Endothelial cell of umbilical vein (primary cell): ENCODE measurements at regions not wholly inside any gene's neighbourhood (a gene's known extent, or its start where the extent isn't known, plus 50 kb on each side); places are given as distances from the start of the nearest gene placed in this dataset.

Source experiments
- BruUV-seq: library from RNA; stranded (reverse); fragments of 400-500 nt; replicated peaks from 2 replicates; lab custom pipeline; 2021; lab: Mats Ljungman, UMichigan
- CTCF ChIA-PET: fragments of 300-600, 350-600 bp; sonication (Branson Sonifier 250); formaldehyde crosslinking; loops from one replicate; lab custom pipeline; 2021; ENCODE audit warnings: antibody characterized with exemption, inconsistent platforms; lab: Charles Lee
- POLR2A ChIA-PET: fragments of 300-600, 350-600 bp; sonication (Branson Sonifier 250); formaldehyde crosslinking; loops from one replicate; lab custom pipeline; 2021; ENCODE audit warnings: antibody characterized with exemption, inconsistent platforms; lab: Charles Lee
- DNase-seq: peaks from one replicate; pipeline ENCODE4 v3.0.0-alpha.2; 2011; ENCODE audit warnings: low read depth, low spot score
- FAIRE-seq: peaks from 2 replicates; lab custom pipeline; 2011; peaks lifted over from hg19 to GRCh38; lab: Jason Lieb, UNC
- H2AFZ ChIP-seq: 2 replicates; pipeline ENCODE4 v1.6.0; 2012; ENCODE audit warnings: low read depth, low read length, control low read depth, inconsistent platforms
- H3K27ac ChIP-seq: 2 replicates; pipeline ENCODE4 v1.5.1; 2011; ENCODE audit warnings: low read depth, mild to moderate bottlenecking, control low read depth, low read length, moderate library complexity; ENCODE audit not compliant: insufficient read depth
- H3K27me3 ChIP-seq, 2 experiments: 2 replicates each; pipeline versions ENCODE4 v1.6.0 to v1.6.1; 2011; ENCODE audit warnings: low read length in 2 of 2, mixed read lengths in 1 of 2; ENCODE audit not compliant: control insufficient read depth in 2 of 2, insufficient read depth in 2 of 2
- H3K36me3 ChIP-seq, 2 experiments: 2 replicates in 1 of 2; 3 replicates in 1 of 2; pipeline ENCODE4 v1.5.1; 2011; ENCODE audit warnings: low read length in 2 of 2, mild to moderate bottlenecking in 1 of 2, moderate library complexity in 1 of 2; ENCODE audit not compliant: control insufficient read depth in 2 of 2, insufficient read depth in 2 of 2; ENCODE audit errors: extremely low read depth in 1 of 2
- H3K4me1 ChIP-seq: 3 replicates; pipeline ENCODE4 v1.5.1; 2011; ENCODE audit warnings: mild to moderate bottlenecking, low read length; ENCODE audit not compliant: control insufficient read depth, insufficient read depth; ENCODE audit errors: extremely low read depth
- H3K4me2 ChIP-seq: 2 replicates; pipeline ENCODE4 v1.6.1; 2011; ENCODE audit warnings: low read length, control low read depth, mixed read lengths; ENCODE audit not compliant: insufficient read depth
- H3K4me3 ChIP-seq, 3 experiments: fragments of 200-600 bp in 1 of 3; sonication (generic), shearing (Covaris generic) in 1 of 3; replicated peaks in 1 of 3; 2 replicates each; pipeline ENCODE4 v1.5.1; 2011 to 2016; ENCODE audit warnings: control low read depth in 3 of 3, low read length in 3 of 3, mild to moderate bottlenecking in 2 of 3, inconsistent platforms in 1 of 3, low read depth in 1 of 3, moderate library complexity in 1 of 3; ENCODE audit not compliant: insufficient read depth in 1 of 3
- H3K79me2 ChIP-seq: 2 replicates; pipeline ENCODE4 v1.6.0; 2012; ENCODE audit warnings: low read length, inconsistent platforms; ENCODE audit not compliant: control insufficient read depth, insufficient read depth
- H3K9ac ChIP-seq: replicated peaks from 2 replicates; pipeline ENCODE3; 2011; ENCODE audit warnings: low read length, control low read depth; ENCODE audit not compliant: insufficient read depth; ENCODE audit errors: extremely low read depth
- H3K9me1 ChIP-seq: replicated peaks from 3 replicates; pipeline ENCODE4 v1.6.0; 2011; ENCODE audit warnings: mild to moderate bottlenecking, low read length; ENCODE audit not compliant: control insufficient read depth, insufficient read depth; ENCODE audit errors: extremely low read depth
- H3K9me3 ChIP-seq: replicated peaks from 2 replicates; pipeline ENCODE4 v1.5.1; 2012; ENCODE audit warnings: low read length, inconsistent platforms; ENCODE audit not compliant: control insufficient read depth, insufficient read depth
- H4K20me1 ChIP-seq: replicated peaks from 2 replicates; pipeline ENCODE3; 2011; ENCODE audit warnings: mild to moderate bottlenecking, low read length; ENCODE audit not compliant: control insufficient read depth, insufficient read depth; ENCODE audit errors: extremely low read depth
- CTCF ChIP-seq, 2 donors: IDR thresholded peaks; 1 replicate in 1 of 2; 2 replicates in 1 of 2; pipeline ENCODE4 v1.5.1; 2011; ENCODE audit warnings: low read length in 2 of 2, mild to moderate bottlenecking in 2 of 2, moderate library complexity in 2 of 2, control low read depth in 1 of 2, inconsistent platforms in 1 of 2, low read depth in 1 of 2; ENCODE audit not compliant: insufficient read depth in 1 of 2; ENCODE audit errors: extremely low read depth in 1 of 2
- EZH2 ChIP-seq: IDR thresholded peaks from 2 replicates; pipeline ENCODE4 v1.6.1; 2012; ENCODE audit warnings: borderline replicate concordance, low read depth, mild to moderate bottlenecking, moderate library complexity, low read length, inconsistent platforms; ENCODE audit not compliant: severe bottlenecking
- FOS ChIP-seq: IDR thresholded peaks from 2 replicates; pipeline ENCODE4 v1.6.1; 2011; ENCODE audit warnings: mild to moderate bottlenecking, low read length, moderate library complexity, borderline replicate concordance; ENCODE audit not compliant: insufficient read depth
- GATA2 ChIP-seq: IDR thresholded peaks from 2 replicates; pipeline ENCODE4 v1.7.0; 2011; ENCODE audit warnings: low read depth, mild to moderate bottlenecking, moderate library complexity, mixed read lengths, low read length; ENCODE audit not compliant: insufficient read length, insufficient read depth
- JUN ChIP-seq: IDR thresholded peaks from 2 replicates; pipeline ENCODE4 v1.6.1; 2011; ENCODE audit warnings: borderline replicate concordance, low read depth; ENCODE audit not compliant: insufficient read length, insufficient read depth
- MAX ChIP-seq: IDR thresholded peaks from 2 replicates; pipeline ENCODE4 v1.6.1; 2011; ENCODE audit not compliant: insufficient read depth, insufficient read length
- POLR2A ChIP-seq: IDR thresholded peaks from 2 replicates; pipeline ENCODE4 v1.6.1; 2012; ENCODE audit warnings: low read depth, mild to moderate bottlenecking, control low read depth, low read length
- POLR2AphosphoS5 ChIP-seq: IDR thresholded peaks from 2 replicates; pipeline ENCODE4 v1.6.1; 2012; ENCODE audit warnings: low read depth, mild to moderate bottlenecking, control low read depth, low read length, moderate library complexity; ENCODE audit not compliant: insufficient read depth
- dilution Hi-C: fragments of 300-500 bp; cut with MboI; formaldehyde crosslinking; loops from one replicate; pipeline ENCODE4 v1.15.0; 2019; ENCODE audit warnings: low sequenced_read_pairs; ENCODE audit not compliant: extremely low pct_ligation_motif_present
- intact Hi-C: fragments of 100-400 bp; cut with micrococcal nuclease; formaldehyde crosslinking; loops from one replicate; pipeline ENCODE4 v1.10.0; 2022

GRCh38 chr2:187687585-187687984 is 133.3 kb upstream of the TFPI start:
- Histone ChIP-seq H3K9ac (no peak overlapping the region), H3K4me3 (no peak overlapping the region), H3K4me2 (no peak overlapping the region), H3K4me1 (peaks cover 8% of the 10 kb centered on the region), H3K79me2 (no peaks in the 10 kb centered on the region), H3K27ac (no peak overlapping the region), H4K20me1 (no peaks in the 10 kb centered on the region), H3K27me3 (no peaks in the 10 kb centered on the region), H3K9me3 (no peaks in the 10 kb centered on the region), H3K36me3 (no peaks in the 10 kb centered on the region), H2AFZ (no peak overlapping the region), H3K9me1 (no peaks in the 10 kb centered on the region)
- BruUV-seq, result no TSS peak
- intact Hi-C loops, result no loop called here
- TF ChIP-seq CTCF (IDR thresholded peaks at IDR 0.05; ENCODE audit: extremely low read depth in 1 of 2, insufficient read depth in 1 of 2, low read depth in 1 of 2, low read length in 2 of 2) (no peak), POLR2A (no peak), JUN (no peak), FOS (no peak), GATA2 (no peak), POLR2AphosphoS5 (no peak), MAX (no peak), EZH2 (no peak)
- ChIA-PET CTCF (no interaction called here), POLR2A (no interaction called here)
- dilution Hi-C loops, result no loop called here
- no peak for DNase-seq
- FAIRE-seq, result no peak
